Transverse colon (tissue), 4 donors: ENCODE measurements at regions not wholly inside any gene's neighbourhood (a gene's known extent, or its start where the extent isn't known, plus 50 kb on each side); places are given as distances from the start of the nearest gene placed in this dataset.
"Not testable (repeated sequence)": the region's sequence is repeated elsewhere in the genome, so short reads cannot be mapped to it uniquely, and the experiment has no call there.

Experiments used
- DNase-seq: peaks from one replicate; pipeline ENCODE4 v3.0.0-alpha.2; 2019
- H3K27ac ChIP-seq, 4 donors: fragments of 200-600 bp; sonication (generic); 2 replicates each; pipeline ENCODE4 v1.5.1; 2016 to 2018; ENCODE audit warnings: inconsistent platforms in 4 of 4
- H3K27me3 ChIP-seq: fragments of 200-600 bp; sonication (generic); 2 replicates; pipeline ENCODE4 v1.5.1; 2017; ENCODE audit warnings: inconsistent platforms
- H3K36me3 ChIP-seq, 4 donors: fragments of 200-600 bp; sonication (generic); 2 replicates each; pipeline ENCODE4 v1.5.1; 2017 to 2019; ENCODE audit warnings: inconsistent platforms in 4 of 4
- H3K4me1 ChIP-seq, 4 donors: fragments of 200-600 bp; sonication (generic); 2 replicates each; pipeline ENCODE4 v1.5.1; 2017 to 2020; ENCODE audit warnings: inconsistent platforms in 4 of 4
- H3K4me3 ChIP-seq, 4 donors: fragments of 200-600 bp; sonication (generic); 1 replicate in 1 of 4; 2 replicates in 3 of 4; pipeline versions ENCODE4 v1.5.1 to v1.6.1; 2017 to 2019; ENCODE audit warnings: inconsistent platforms in 4 of 4
- H3K9me3 ChIP-seq, 2 donors: fragments of 200-600 bp; sonication (generic); 2 replicates each; pipeline ENCODE4 v1.5.1; 2017 to 2019; ENCODE audit warnings: inconsistent platforms in 2 of 2
- CTCF ChIP-seq, 5 experiments: fragments of 200-600 bp in 3 of 5; fragments of 450-650 bp in 2 of 5; sonication (generic) in 3 of 5; IDR thresholded peaks; 1 replicate in 2 of 5; 2 replicates in 3 of 5; pipeline ENCODE4 v1.5.1; 2016 to 2017; ENCODE audit warnings: antibody characterized with exemption in 5 of 5, inconsistent platforms in 3 of 5, mild to moderate bottlenecking in 2 of 5, moderate library complexity in 1 of 5
- EP300 ChIP-seq: sonication (generic); formaldehyde crosslinking; IDR thresholded peaks from one replicate; pipeline ENCODE4 v1.6.1; 2017; ENCODE audit warnings: antibody characterized with exemption, low read depth
- POLR2A ChIP-seq: fragments of 450-650 bp; IDR thresholded peaks from one replicate; pipeline ENCODE4 v1.6.1; 2016; ENCODE audit warnings: antibody characterized with exemption, mild to moderate bottlenecking, moderate library complexity
- POLR2AphosphoS5 ChIP-seq, 3 donors: sonication (generic); formaldehyde crosslinking; IDR thresholded peaks; one replicate each; pipeline ENCODE4 v1.6.1; 2016; ENCODE audit warnings: antibody characterized with exemption in 3 of 3
- WGBS, 2 donors: methylation state at CpG; one replicate each; pipeline ENCODE4 v1.1.5; 2018; ENCODE audit warnings: low coverage in 1 of 2; 5-methylcytosine and 5-hydroxymethylcytosine counted together
- in situ Hi-C, 4 donors: fragments of 200-750 bp; cut with MboI; loops; one replicate each; pipeline versions ENCODE4 v1.15.0 to v1.15.1; 2017; ENCODE audit warnings: low sequenced_read_pairs in 3 of 4, low pct_ligation_motif_present in 1 of 4, low pct_unique_long_range_greater_than_20kb in 1 of 4
- intact Hi-C: fragments of 100-400 bp; cut with DNase I; formaldehyde crosslinking; loops from one replicate; pipeline ENCODE4 v1.15.1; 2023; ENCODE audit warnings: low total_unique reads

- no peaks in the 10 kb centered on the region for H3K4me1 ChIP-seq
- no peak for DNase-seq
- H3K9me3 ChIP-seq, result no peaks in the 10 kb centered on the region
- TF ChIP-seq POLR2AphosphoS5 (IDR thresholded peaks at IDR 0.05) (no peak), POLR2A (no peak), EP300 (no peak), CTCF (IDR thresholded peaks at IDR 0.05) (no peak)
- H3K4me3 ChIP-seq, result no peak overlapping the region
- no peaks in the 10 kb centered on the region for H3K27me3 ChIP-seq
- intact Hi-C loops, result no loop called here
- 77% methylated on average over 35 of the region's 35 CpGs; no CpG with 5 or more reads in 1 of the 2 donors for WGBS, 2 donors
- no peak overlapping the region for H3K27ac ChIP-seq
- H3K36me3 ChIP-seq, result no peaks in the 10 kb centered on the region
- in situ Hi-C loops, result no loop called here
Observed at GRCh38 chr11:49851971-49852389, 100.2 kb upstream of the OR4C13 start.

GRCh38 chr11:49888875-49889274 is 63.3 kb upstream of the OR4C13 start:
- WGBS, 2 donors, result 50 to 64% methylated on average over 2 to 6 of the region's 6 CpGs
- H3K36me3 ChIP-seq, H3K4me3 ChIP-seq, H3K27ac ChIP-seq, H3K9me3 ChIP-seq, DNase-seq, intact Hi-C loops, H3K4me1 ChIP-seq, in situ Hi-C loops, H3K27me3 ChIP-seq: not testable (repeated sequence)

GRCh38 chr11:49891910-49892671 is 60.1 kb upstream of the OR4C13 start:
- DNase-seq, H3K4me3 ChIP-seq, H3K9me3 ChIP-seq, H3K36me3 ChIP-seq, H3K27me3 ChIP-seq, H3K27ac ChIP-seq, H3K4me1 ChIP-seq, in situ Hi-C loops, intact Hi-C loops: not testable (repeated sequence)
- 82% methylated on average over 26 of the region's 57 CpGs; no CpG with 5 or more reads in 1 of the 2 donors for WGBS, 2 donors

- in situ Hi-C loops, H3K9me3 ChIP-seq, H3K4me1 ChIP-seq, intact Hi-C loops, H3K36me3 ChIP-seq, DNase-seq, H3K27ac ChIP-seq, H3K4me3 ChIP-seq, H3K27me3 ChIP-seq: not testable (repeated sequence)
- 87% methylated on average over 29 of the region's 29 CpGs; no CpG with 5 or more reads in 1 of the 2 donors for WGBS, 2 donors
Observed at GRCh38 chr11:49893442-49893841, 58.7 kb upstream of the OR4C13 start.
